Activated naive CD8-positive, alpha-beta T cell treated with anti-CD3 and anti-CD28 coated beads, Interleukin-2, amount 10 ng/mL, durations not matched to agents 7 days and 5 days (primary cell): ENCODE measurements at regions not wholly inside any gene's neighbourhood (a gene's known extent, or its start where the extent isn't known, plus 50 kb on each side); places are given as distances from the start of the nearest gene placed in this dataset.

Experiments used
- ATAC-seq: fragments of 150-1000 bp; cut with Tn5 transposase; one replicate; pipeline ENCODE4 v1.10.0; 2021; ENCODE audit warnings: low read depth, moderate library complexity
- POLR2A ChIA-PET: fragments of 350-600 bp; sonication (Branson Sonifier 250); formaldehyde crosslinking; loops from one replicate; lab custom pipeline; 2021; ENCODE audit warnings: antibody characterized with exemption; lab: Charles Lee
- DNase-seq: peaks from one replicate; pipeline ENCODE4 v3.0.0; 2021
- H3K27ac Mint-ChIP-seq: one replicate; pipeline ENCODE4 v1.8.0; 2022; ENCODE audit warnings: mild to moderate bottlenecking, mixed read lengths
- H3K27me3 Mint-ChIP-seq: one replicate; pipeline ENCODE4 v1.8.0; 2022; ENCODE audit warnings: mild to moderate bottlenecking, moderate library complexity, mixed read lengths
- H3K36me3 Mint-ChIP-seq: one replicate; pipeline ENCODE4 v1.8.0; 2021; ENCODE audit warnings: mild to moderate bottlenecking, mixed read lengths
- H3K4me1 Mint-ChIP-seq: one replicate; pipeline ENCODE4 v1.8.0; 2021; ENCODE audit warnings: mixed read lengths
- H3K4me3 Mint-ChIP-seq: one replicate; pipeline ENCODE4 v1.8.0; 2022; ENCODE audit warnings: mild to moderate bottlenecking, moderate library complexity, mixed read lengths
- H3K9me3 Mint-ChIP-seq: one replicate; pipeline ENCODE4 v1.8.0; 2021; ENCODE audit warnings: mixed read lengths

DNA sequence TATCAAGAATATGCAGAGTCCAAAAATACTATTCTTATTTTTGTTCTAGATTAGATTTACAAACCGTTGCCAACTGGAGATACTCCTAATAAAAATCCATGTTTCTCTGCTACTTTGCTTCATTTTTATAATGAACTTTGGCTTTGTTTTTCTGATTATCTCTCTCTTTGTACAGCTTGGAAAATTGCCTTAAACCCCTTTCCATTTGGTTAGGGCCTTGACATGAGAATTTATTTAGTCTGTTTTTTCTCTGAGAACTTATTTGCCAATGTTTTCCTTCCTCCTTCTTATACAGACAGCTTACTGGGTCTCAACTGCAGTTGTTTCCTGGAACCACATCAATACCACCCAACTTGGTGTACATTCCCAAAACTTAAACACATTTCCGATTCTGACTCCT lies 555.4 kb downstream of the SLITRK6 start:
- H3K27ac Mint-ChIP-seq: no peak overlapping the region
- no peaks in the 10 kb centered on the region for H3K27me3 Mint-ChIP-seq
- POLR2A ChIA-PET: no interaction called here

DNA sequence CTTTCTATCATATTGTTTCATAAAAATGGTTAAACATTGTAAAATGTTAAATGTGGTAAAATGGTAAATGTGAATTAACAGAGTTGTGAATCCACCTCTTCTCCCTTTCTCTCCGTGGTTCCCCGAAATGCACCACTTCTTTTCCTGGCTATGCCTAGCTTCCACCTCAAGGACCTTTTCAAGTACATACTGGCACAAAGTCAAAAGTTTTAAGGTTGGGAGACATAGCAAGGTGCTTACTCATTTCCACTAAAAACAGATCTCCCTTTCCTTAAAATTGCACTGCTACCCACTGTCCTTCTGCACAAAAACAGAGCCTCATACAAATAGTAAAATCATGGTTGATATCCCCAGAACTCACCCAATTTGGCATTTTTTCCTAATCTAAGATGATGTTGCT lies 558.2 kb downstream of the SLITRK6 start:
- no peaks in the 10 kb centered on the region for H3K27me3 Mint-ChIP-seq
- POLR2A ChIA-PET: no interaction called here
- H3K9me3 Mint-ChIP-seq: peaks cover 2% of the 10 kb centered on the region
- DNase-seq (no peak), ATAC-seq (no peak)
- no peak overlapping the region for H3K27ac Mint-ChIP-seq
- no peaks in the 10 kb centered on the region for H3K4me1 Mint-ChIP-seq
- no peaks in the 10 kb centered on the region for H3K36me3 Mint-ChIP-seq
- no peak overlapping the region for H3K4me3 Mint-ChIP-seq

More for the DNA sequence above, 555.4 kb downstream of the SLITRK6 start:
- DNase-seq (no peak), ATAC-seq (no peak)
- H3K4me3 Mint-ChIP-seq: no peak overlapping the region
- peaks cover 2% of the 10 kb centered on the region for H3K9me3 Mint-ChIP-seq
- H3K36me3 Mint-ChIP-seq: no peaks in the 10 kb centered on the region
- H3K4me1 Mint-ChIP-seq: no peaks in the 10 kb centered on the region

DNA sequence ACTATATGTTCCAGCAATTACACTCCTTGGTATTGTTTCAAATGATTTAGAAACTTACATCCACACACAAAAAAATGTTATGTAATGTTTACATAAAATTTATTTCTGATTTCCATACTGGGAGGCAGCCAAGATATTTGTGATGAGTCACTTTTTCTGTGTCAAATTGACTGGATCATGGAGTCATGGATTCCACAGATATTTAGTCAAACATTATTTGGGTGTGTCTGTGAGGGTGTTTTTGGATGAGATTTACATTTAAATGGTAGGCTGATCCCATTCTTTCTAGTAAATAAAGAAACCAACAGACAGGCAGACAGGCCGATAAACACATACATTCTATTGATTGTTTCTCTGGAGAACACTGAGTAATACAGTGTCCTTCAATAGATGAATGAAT lies 562.8 kb downstream of the SLITRK6 start:
- POLR2A ChIA-PET: no interaction called here
- no peaks in the 10 kb centered on the region for H3K4me1 Mint-ChIP-seq
- H3K4me3 Mint-ChIP-seq: no peak overlapping the region
- no peaks in the 10 kb centered on the region for H3K27me3 Mint-ChIP-seq
- no peak overlapping the region for H3K27ac Mint-ChIP-seq
- H3K36me3 Mint-ChIP-seq: no peaks in the 10 kb centered on the region
- DNase-seq (no peak), ATAC-seq (no peak)
- H3K9me3 Mint-ChIP-seq: no peaks in the 10 kb centered on the region

DNA sequence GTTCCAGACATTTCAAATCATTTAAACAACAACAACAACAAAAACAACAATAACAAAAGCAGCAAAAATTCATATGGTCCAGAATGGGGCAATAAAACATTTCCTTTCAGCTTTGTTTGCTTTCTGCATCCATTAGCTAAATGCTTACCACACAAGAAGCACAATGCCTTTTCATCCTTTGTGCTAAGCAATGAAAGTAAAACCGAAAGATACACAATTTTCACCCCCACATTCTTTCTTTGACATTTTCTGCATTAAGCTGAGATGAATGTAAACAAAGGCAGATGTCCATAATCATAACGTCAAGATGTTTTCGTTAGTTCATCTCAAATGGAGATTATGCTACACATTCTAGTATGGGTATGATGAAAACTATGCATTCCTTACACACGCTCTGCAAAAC lies 568.5 kb downstream of the SLITRK6 start:
- ATAC-seq (no peak), DNase-seq (no peak)
- H3K4me1 Mint-ChIP-seq: no peaks in the 10 kb centered on the region
- POLR2A ChIA-PET: no interaction called here
- no peaks in the 10 kb centered on the region for H3K9me3 Mint-ChIP-seq
- no peak overlapping the region for H3K4me3 Mint-ChIP-seq
- H3K36me3 Mint-ChIP-seq: no peaks in the 10 kb centered on the region
- no peaks in the 10 kb centered on the region for H3K27me3 Mint-ChIP-seq
- H3K27ac Mint-ChIP-seq: no peak overlapping the region

DNA sequence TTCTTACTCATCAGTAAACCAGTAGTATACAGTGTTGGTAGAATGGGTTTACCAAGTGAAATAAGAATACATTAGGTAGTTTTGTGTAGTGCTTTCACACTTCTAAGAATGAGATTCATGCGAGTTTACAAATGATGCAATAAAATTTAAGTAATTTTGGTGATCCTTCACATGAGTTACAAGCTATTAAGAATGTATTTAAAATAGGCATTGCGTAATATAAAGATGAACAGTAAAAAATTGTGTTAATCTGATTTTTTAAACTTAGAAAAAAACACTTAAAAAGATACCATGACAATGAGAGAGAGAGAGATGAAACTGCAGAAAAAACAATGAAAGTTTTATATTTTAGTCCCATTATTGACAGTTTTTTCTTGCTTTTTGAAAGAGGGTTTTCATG lies 570.5 kb downstream of the SLITRK6 start:
- Mint-ChIP-seq H3K27me3 (no peaks in the 10 kb centered on the region), H3K9me3 (no peaks in the 10 kb centered on the region), H3K4me1 (no peaks in the 10 kb centered on the region), H3K4me3 (no peak overlapping the region), H3K36me3 (no peaks in the 10 kb centered on the region), H3K27ac (no peak overlapping the region)
- POLR2A ChIA-PET: no interaction called here
- DNase-seq: no peak
- ATAC-seq: no peak

DNA sequence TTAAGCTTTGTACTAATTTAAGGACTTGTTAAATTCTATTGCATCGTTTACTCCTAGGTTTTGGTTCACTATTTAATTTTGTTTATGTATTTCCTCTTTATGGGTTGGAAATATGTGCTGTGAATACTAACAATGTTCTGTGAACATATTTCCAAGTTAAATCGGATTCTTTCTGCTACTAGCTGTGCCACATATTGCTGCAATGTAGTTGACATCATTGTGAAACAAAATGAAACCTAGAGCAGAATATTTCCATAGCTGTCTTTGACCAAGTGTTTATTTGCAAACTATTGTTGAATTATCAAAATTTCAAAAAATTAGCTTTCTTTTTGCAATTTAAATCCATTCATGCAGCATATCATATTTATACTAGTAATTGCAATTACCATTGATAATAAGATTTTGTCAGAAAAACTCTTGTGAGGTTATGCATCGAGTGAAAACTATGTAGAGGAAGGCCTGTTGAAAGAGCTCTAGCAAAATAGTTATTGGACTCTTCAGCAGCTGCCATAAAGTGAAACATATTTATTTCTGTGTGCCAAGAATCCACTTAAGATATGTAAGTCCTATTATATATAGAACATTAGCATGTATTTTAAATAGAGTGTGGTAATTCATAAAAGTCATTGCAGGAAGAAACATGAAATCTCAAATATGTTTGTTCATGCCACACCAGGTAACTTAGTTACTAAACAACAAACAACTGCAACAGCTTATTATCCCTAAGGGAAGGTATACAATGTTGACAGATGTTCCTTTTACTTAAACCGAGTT lies 575.1 kb downstream of the SLITRK6 start:
- DNase-seq (no peak), ATAC-seq (no peak)
- Mint-ChIP-seq H3K9me3 (peaks cover 3% of the 10 kb centered on the region), H3K27me3 (no peaks in the 10 kb centered on the region), H3K36me3 (no peaks in the 10 kb centered on the region), H3K4me1 (no peaks in the 10 kb centered on the region), H3K4me3 (no peak overlapping the region), H3K27ac (no peak overlapping the region)
- POLR2A ChIA-PET: no interaction called here

DNA sequence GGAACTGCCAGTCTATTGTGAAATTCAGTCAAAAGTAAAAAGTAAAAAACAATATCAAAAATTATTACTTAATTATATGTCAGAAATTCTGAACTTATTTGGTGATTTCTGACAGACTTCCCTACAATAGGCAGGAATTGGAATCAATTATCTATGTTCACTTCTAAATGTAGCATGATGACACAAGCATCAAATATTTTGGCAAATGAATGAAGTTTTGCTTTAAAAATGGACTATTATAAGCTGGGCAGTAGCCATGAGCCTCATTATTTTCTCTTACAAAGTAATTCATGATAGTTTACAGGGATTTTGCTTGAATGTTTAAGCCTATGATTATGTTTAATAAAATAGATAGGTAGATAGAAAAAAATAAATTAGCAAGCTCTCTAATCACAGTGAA lies 582.6 kb downstream of the SLITRK6 start:
- Mint-ChIP-seq H3K9me3 (peaks cover 3% of the 10 kb centered on the region), H3K4me3 (no peak overlapping the region), H3K36me3 (no peaks in the 10 kb centered on the region), H3K4me1 (no peaks in the 10 kb centered on the region), H3K27me3 (no peaks in the 10 kb centered on the region), H3K27ac (no peak overlapping the region)
- DNase-seq: no peak
- ATAC-seq: no peak
- POLR2A ChIA-PET: no interaction called here

DNA sequence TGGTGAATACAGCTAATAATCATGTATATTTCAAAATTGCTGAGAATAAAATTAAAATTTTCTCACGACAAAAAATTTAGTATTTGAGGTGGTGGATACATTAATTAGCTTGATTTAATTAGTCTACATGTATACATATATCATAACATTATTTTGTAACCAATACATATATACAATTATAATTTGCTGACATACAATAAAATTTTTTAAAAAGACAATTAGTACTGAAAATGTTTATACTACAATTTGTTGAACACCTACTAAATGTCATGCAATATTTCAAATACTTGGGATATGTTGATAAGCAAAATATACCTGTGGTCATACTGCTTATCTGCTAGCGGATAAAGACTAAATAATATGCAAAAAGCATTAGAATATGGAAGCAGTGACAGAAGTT lies 586.5 kb downstream of the SLITRK6 start:
- H3K9me3 Mint-ChIP-seq: peaks cover under 1% of the 10 kb centered on the region
- no peaks in the 10 kb centered on the region for H3K4me1 Mint-ChIP-seq
- DNase-seq (no peak), ATAC-seq (no peak)
- no peaks in the 10 kb centered on the region for H3K27me3 Mint-ChIP-seq
- H3K4me3 Mint-ChIP-seq: no peak overlapping the region
- H3K27ac Mint-ChIP-seq: no peak overlapping the region
- no peaks in the 10 kb centered on the region for H3K36me3 Mint-ChIP-seq
- POLR2A ChIA-PET: no interaction called here

DNA sequence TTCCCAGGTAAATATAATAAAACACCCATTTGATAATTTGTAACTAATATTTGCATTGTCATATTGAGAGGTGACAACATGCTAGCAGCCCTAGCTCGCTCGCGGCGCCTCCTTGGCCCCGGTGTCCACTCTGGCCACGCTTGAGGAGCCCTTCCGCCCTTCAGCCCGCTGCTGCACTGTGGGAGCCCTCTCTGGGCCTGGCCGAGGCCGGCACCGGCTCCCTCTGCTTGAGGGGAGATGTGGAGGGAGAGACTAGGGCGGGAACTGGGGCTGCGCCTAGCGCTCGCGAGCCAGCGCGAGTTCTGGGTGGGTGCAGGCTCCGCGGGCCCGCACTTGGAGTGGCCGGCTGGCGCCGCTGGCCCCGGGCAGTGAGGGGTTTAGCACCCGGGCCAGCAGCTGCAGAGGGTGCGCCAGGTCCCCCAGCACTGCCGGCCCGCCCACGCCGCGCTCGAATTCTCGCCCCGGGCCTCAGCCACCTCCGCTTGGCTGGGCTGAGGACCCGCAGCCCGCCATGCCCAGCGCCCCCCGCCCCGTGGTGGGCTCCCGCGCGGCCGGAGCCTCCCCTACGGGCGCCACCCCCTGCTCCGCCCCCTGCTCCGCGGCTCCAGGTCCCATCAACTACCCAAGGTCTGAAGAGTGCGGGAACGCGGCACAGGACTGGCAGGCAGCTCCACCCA lies 594.4 kb downstream of the SLITRK6 start:
- Mint-ChIP-seq H3K4me1 (no peaks in the 10 kb centered on the region), H3K4me3 (no peak overlapping the region), H3K27me3 (no peaks in the 10 kb centered on the region), H3K27ac (no peak overlapping the region), H3K9me3 (peaks cover 5% of the 10 kb centered on the region), H3K36me3 (no peaks in the 10 kb centered on the region)
- ATAC-seq (no peak), DNase-seq (no peak)
- POLR2A ChIA-PET: no interaction called here

DNA sequence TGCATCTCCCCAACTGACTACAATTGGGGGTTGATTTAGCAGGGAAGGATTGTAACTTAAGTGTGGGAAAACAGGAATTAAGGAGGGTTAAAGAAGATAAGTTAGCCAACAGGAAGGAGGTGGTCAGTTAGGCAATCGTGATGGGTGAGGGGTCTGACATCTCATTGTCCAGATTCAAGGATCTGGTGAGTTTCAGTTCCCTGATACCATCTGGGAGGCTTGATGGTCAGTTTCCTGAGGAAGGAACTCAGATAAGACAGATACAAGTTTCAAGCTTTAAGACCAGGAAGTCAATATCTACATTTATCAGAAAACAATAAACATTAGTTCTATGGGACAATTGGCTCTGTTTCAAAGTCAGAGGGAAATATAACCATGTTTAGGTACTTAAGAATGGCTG lies 601.8 kb downstream of the SLITRK6 start:
- Mint-ChIP-seq H3K4me3 (no peak overlapping the region), H3K4me1 (no peaks in the 10 kb centered on the region), H3K27me3 (no peaks in the 10 kb centered on the region), H3K27ac (no peak overlapping the region), H3K9me3 (peaks cover 5% of the 10 kb centered on the region), H3K36me3 (no peaks in the 10 kb centered on the region)
- DNase-seq: no peak
- ATAC-seq: no peak
- POLR2A ChIA-PET: no interaction called here

DNA sequence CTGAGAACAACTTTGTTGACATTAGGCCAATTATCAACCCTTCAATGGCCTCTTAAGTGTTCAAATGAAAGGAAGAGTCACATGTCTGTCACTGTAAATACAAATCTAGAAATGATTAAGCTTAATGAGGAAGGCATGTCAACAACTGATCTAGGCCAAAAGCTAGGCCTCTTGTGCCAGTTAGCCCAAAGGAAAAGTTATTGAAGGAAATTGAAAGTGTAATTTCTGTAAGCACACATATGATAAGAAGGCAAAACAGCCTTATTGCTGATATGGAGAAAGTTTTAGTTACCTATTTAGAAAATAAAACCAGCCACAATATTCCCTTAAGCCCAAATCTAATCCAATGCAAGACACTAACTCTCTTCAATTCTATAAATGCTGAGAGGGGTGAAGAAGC lies 604.7 kb downstream of the SLITRK6 start:
- H3K36me3 Mint-ChIP-seq: no peaks in the 10 kb centered on the region
- DNase-seq (no peak), ATAC-seq (no peak)
- H3K27ac Mint-ChIP-seq: no peak overlapping the region
- POLR2A ChIA-PET: no interaction called here
- H3K4me1 Mint-ChIP-seq: no peaks in the 10 kb centered on the region
- no peak overlapping the region for H3K4me3 Mint-ChIP-seq
- H3K9me3 Mint-ChIP-seq: peaks cover 5% of the 10 kb centered on the region
- no peaks in the 10 kb centered on the region for H3K27me3 Mint-ChIP-seq

DNA sequence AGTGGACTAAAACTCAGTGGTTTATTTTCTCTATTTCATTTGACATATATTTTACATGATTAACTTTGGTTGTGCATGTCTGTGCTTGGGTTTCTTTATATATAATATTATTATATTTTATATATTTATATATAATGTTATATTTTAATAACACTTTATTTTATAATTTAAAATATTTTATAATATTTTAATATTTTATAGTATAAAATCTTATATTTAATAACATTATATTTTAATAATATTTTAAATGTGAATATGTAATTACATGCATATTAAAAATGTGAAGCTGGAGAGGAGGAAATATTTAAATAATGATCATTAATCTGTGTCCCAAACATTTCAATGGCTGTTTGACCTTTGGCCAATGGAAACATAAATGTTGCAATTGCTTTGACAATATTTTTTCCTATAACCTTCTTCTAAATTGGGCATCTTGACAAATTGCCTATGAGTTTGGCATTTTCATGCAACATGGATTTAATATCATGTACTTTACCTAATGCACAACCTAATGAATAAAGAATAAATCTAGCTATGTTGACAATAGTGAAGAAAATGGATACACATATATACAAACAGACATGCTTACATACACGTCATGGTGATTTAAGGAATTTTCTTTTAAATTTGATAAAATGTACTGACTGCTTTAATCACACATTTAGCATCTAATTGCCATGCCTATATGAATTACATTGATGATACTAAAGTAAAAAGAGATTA lies 607.1 kb downstream of the SLITRK6 start:
- ATAC-seq (no peak), DNase-seq (no peak)
- H3K27me3 Mint-ChIP-seq: no peaks in the 10 kb centered on the region
- no peak overlapping the region for H3K27ac Mint-ChIP-seq
- H3K9me3 Mint-ChIP-seq: peaks cover under 1% of the 10 kb centered on the region
- H3K4me3 Mint-ChIP-seq: no peak overlapping the region
- POLR2A ChIA-PET: no interaction called here
- no peaks in the 10 kb centered on the region for H3K4me1 Mint-ChIP-seq
- no peaks in the 10 kb centered on the region for H3K36me3 Mint-ChIP-seq

DNA sequence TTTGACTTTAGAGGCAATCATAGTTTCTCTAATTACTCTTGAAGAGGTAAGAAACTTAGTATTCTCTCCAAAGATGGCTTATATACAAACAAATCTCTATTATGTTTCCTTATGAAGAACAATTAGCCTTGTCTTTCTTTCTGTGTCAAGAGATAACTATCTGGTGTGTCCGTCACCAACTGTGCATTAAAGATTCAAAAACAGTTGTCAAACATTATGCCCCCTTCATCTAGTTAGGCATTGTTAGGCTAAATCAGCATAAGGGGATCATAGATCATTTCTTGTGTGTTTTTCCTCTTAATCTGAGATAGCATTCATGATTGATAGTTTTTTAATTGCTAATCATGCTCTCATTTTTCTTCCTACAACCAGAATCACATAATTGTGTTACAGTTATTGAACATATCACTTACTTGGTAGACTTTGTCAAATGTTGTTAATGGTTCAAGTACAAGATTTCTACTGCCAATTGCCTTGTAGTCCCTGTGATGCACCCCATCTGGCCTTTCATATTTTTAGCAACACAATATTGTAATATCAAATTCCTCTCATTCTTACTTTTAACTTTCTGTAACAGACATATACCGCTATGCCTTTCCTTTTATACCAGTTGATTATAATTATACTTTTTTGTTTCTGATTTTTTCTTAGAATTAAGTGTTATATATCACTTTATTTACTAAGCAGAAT lies 612.7 kb downstream of the SLITRK6 start:
- POLR2A ChIA-PET: no interaction called here
- no peaks in the 10 kb centered on the region for H3K27me3 Mint-ChIP-seq
- H3K4me3 Mint-ChIP-seq: no peak overlapping the region
- H3K9me3 Mint-ChIP-seq: peaks cover 9% of the 10 kb centered on the region
- no peaks in the 10 kb centered on the region for H3K4me1 Mint-ChIP-seq
- no peaks in the 10 kb centered on the region for H3K36me3 Mint-ChIP-seq
- no peak for ATAC-seq
- no peak for DNase-seq
- no peak overlapping the region for H3K27ac Mint-ChIP-seq
